Breast epithelium (tissue), 4 donors: ENCODE measurements at regions not wholly inside any gene's neighbourhood (a gene's known extent, or its start where the extent isn't known, plus 50 kb on each side); places are given as distances from the start of the nearest gene placed in this dataset.

Source experiments
- DNase-seq, 2 donors: peaks; one replicate each; pipeline ENCODE4 v3.0.0-alpha.2; 2019; ENCODE audit warnings: low spot score in 2 of 2
- H3K27ac ChIP-seq, 2 donors: fragments of 200-600 bp; sonication (generic) in 1 of 2; one replicate each; pipeline ENCODE4 v1.5.1; 2016 to 2019; ENCODE audit warnings: mild to moderate bottlenecking in 1 of 2
- H3K27me3 ChIP-seq, 2 donors: fragments of 200-600 bp; sonication (generic) in 1 of 2; one replicate each; pipeline versions ENCODE4 v1.5.1 to v1.6.0; 2017 to 2019; ENCODE audit warnings: control low read depth in 1 of 2, mild to moderate bottlenecking in 1 of 2
- H3K36me3 ChIP-seq: fragments of 200-600 bp; one replicate; pipeline ENCODE4 v1.5.1; 2019
- H3K4me1 ChIP-seq, 2 donors: fragments of 200-600 bp; sonication (generic); one replicate each; pipeline ENCODE4 v1.5.1; 2016 to 2019; ENCODE audit warnings: control low read depth in 1 of 2
- H3K4me3 ChIP-seq, 3 donors: fragments of 200-600 bp; sonication (generic); 1 replicate in 2 of 3; 2 replicates in 1 of 3; pipeline ENCODE4 v1.5.1; 2016 to 2019; ENCODE audit warnings: mild to moderate bottlenecking in 3 of 3, moderate library complexity in 2 of 3
- H3K9me3 ChIP-seq, 2 donors: fragments of 200-600 bp; sonication (generic) in 1 of 2; one replicate each; pipeline ENCODE4 v1.5.1; 2016 to 2019; ENCODE audit warnings: control low read depth in 1 of 2
- POLR2A ChIP-seq: fragments of 450-650 bp; IDR thresholded peaks from one replicate; pipeline ENCODE4 v1.6.1; 2016; ENCODE audit warnings: antibody characterized with exemption, mild to moderate bottlenecking, moderate library complexity
- POLR2AphosphoS5 ChIP-seq, 3 donors: sonication (generic); formaldehyde crosslinking; IDR thresholded peaks; one replicate each; pipeline ENCODE4 v1.6.1; 2017; ENCODE audit warnings: antibody characterized with exemption in 3 of 3
- intact Hi-C: fragments of 100-400 bp; cut with DNase I; formaldehyde crosslinking; loops from one replicate; pipeline ENCODE4 v1.15.1; 2023; ENCODE audit warnings: low total_unique reads
- TF ChIP-seq, protein P1 (sequence below), 3 donors: fragments of 450-650 bp; IDR thresholded peaks; one replicate each; pipeline ENCODE4 v1.5.1; 2016 to 2017; ENCODE audit warnings: antibody characterized with exemption in 3 of 3, mild to moderate bottlenecking in 3 of 3, moderate library complexity in 3 of 3

- H3K27me3 ChIP-seq: no peaks in the 10 kb centered on the region
- no peaks in the 10 kb centered on the region for H3K9me3 ChIP-seq
- H3K27ac ChIP-seq: peak overlapping the region in 1 of 2 donors; percentile 64
- no peak for TF ChIP-seq POLR2A
- no peak for TF ChIP-seq POLR2AphosphoS5 (IDR thresholded peaks at IDR 0.05)
- TF ChIP-seq, protein P1, sequence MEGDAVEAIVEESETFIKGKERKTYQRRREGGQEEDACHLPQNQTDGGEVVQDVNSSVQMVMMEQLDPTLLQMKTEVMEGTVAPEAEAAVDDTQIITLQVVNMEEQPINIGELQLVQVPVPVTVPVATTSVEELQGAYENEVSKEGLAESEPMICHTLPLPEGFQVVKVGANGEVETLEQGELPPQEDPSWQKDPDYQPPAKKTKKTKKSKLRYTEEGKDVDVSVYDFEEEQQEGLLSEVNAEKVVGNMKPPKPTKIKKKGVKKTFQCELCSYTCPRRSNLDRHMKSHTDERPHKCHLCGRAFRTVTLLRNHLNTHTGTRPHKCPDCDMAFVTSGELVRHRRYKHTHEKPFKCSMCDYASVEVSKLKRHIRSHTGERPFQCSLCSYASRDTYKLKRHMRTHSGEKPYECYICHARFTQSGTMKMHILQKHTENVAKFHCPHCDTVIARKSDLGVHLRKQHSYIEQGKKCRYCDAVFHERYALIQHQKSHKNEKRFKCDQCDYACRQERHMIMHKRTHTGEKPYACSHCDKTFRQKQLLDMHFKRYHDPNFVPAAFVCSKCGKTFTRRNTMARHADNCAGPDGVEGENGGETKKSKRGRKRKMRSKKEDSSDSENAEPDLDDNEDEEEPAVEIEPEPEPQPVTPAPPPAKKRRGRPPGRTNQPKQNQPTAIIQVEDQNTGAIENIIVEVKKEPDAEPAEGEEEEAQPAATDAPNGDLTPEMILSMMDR (IDR thresholded peaks at IDR 0.05): no peak
- no peak for DNase-seq
- H3K4me3 ChIP-seq: no peak overlapping the region
- peaks cover 0 to 5% of the 10 kb centered on the region in 2 donors for H3K4me1 ChIP-seq
- intact Hi-C loops: no loop called here
- H3K36me3 ChIP-seq: no peaks in the 10 kb centered on the region
Observed at GRCh38 chr11:95507794-95508193, 276.8 kb upstream of the SESN3 start.

- H3K36me3 ChIP-seq: no peaks in the 10 kb centered on the region
- no peaks in the 10 kb centered on the region for H3K9me3 ChIP-seq
- H3K27me3 ChIP-seq: no peaks in the 10 kb centered on the region
- H3K27ac ChIP-seq: no peak overlapping the region
- intact Hi-C loops: no loop called here
- no peak for TF ChIP-seq POLR2AphosphoS5 (IDR thresholded peaks at IDR 0.05)
- TF ChIP-seq POLR2A: no peak
- TF ChIP-seq, protein P1 (IDR thresholded peaks at IDR 0.05): no peak
- no peak for DNase-seq
- no peak overlapping the region for H3K4me3 ChIP-seq
- no peaks in the 10 kb centered on the region for H3K4me1 ChIP-seq
Observed at GRCh38 chr11:95506777-95507176, 275.8 kb upstream of the SESN3 start.

DNA sequence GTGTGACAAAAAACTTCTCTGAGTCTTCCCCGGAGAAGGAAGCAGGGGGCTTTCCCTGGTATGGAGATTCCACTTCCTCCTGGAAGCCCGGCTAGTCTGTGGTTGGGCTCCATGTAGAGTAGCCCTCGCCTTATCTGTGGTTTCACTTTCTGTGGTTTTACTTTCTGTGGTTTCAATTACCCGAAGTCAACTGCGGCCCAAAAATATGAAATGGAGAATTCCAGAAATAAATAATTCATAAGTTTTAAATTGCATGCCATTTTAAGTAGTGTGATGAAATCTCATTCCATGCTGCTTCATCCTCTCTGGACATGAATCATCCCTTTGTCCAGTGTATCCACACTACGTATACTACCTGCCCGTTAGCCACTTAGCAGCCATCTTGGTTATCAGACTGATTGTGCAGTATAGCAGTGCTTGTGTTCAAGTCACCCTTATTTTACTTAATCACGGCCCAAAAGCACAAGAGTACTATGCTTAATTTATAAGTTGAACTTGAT is 275.0 kb upstream of the SESN3 start:
- no peaks in the 10 kb centered on the region for H3K27me3 ChIP-seq
- no peak overlapping the region for H3K4me3 ChIP-seq
- intact Hi-C loops: no loop called here
- no peak for DNase-seq
- no peaks in the 10 kb centered on the region for H3K9me3 ChIP-seq
- no peak overlapping the region for H3K27ac ChIP-seq
- no peaks in the 10 kb centered on the region for H3K4me1 ChIP-seq
- no peaks in the 10 kb centered on the region for H3K36me3 ChIP-seq
- TF ChIP-seq POLR2AphosphoS5 (IDR thresholded peaks at IDR 0.05) (no peak), POLR2A (no peak)
- TF ChIP-seq, protein P1 (IDR thresholded peaks at IDR 0.05): no peak

- DNase-seq: no peak
- H3K27me3 ChIP-seq: no peaks in the 10 kb centered on the region
- H3K4me1 ChIP-seq: no peaks in the 10 kb centered on the region
- TF ChIP-seq POLR2AphosphoS5 (IDR thresholded peaks at IDR 0.05) (no peak), POLR2A (no peak)
- TF ChIP-seq, protein P1 (IDR thresholded peaks at IDR 0.05): no peak
- intact Hi-C loops: no loop called here
- no peaks in the 10 kb centered on the region for H3K9me3 ChIP-seq
- no peak overlapping the region for H3K27ac ChIP-seq
- H3K4me3 ChIP-seq: no peak overlapping the region
- no peaks in the 10 kb centered on the region for H3K36me3 ChIP-seq
Observed at GRCh38 chr11:95503047-95503446, 272.0 kb upstream of the SESN3 start.

GRCh38 chr11:95502522-95502921 is 271.5 kb upstream of the SESN3 start:
- intact Hi-C loops: no loop called here
- no peaks in the 10 kb centered on the region for H3K36me3 ChIP-seq
- TF ChIP-seq, protein P1 (IDR thresholded peaks at IDR 0.05): no peak
- TF ChIP-seq POLR2AphosphoS5 (IDR thresholded peaks at IDR 0.05) (no peak), POLR2A (no peak)
- no peak overlapping the region for H3K27ac ChIP-seq
- DNase-seq: no peak
- no peaks in the 10 kb centered on the region for H3K9me3 ChIP-seq
- H3K4me3 ChIP-seq: no peak overlapping the region
- no peaks in the 10 kb centered on the region for H3K4me1 ChIP-seq
- H3K27me3 ChIP-seq: no peaks in the 10 kb centered on the region
